PC-3 (cell line): ENCODE measurements at regions not wholly inside any gene's neighbourhood (a gene's known extent, or its start where the extent isn't known, plus 50 kb on each side); places are given as distances from the start of the nearest gene placed in this dataset.

ENCODE experiments used
- ATAC-seq: fragments of 200-7000 bp; cut with Tn5 transposase; 2 replicates; pipeline ENCODE4 v1.9.1; 2020; ENCODE audit warnings: mild to moderate bottlenecking, moderate library complexity
- BruUV-seq: library from RNA; stranded (reverse); fragments of 400-500 nt; replicated peaks from 2 replicates; lab custom pipeline; 2021; lab: Mats Ljungman, UMichigan
- CTCF ChIA-PET: fragments of 300-600 bp; sonication (Branson Sonifier 250); formaldehyde crosslinking; loops from one replicate; lab custom pipeline; 2022; ENCODE audit warnings: antibody characterized with exemption; lab: Charles Lee
- POLR2A ChIA-PET: fragments of 300-600 bp; sonication (Branson Sonifier 250); formaldehyde crosslinking; loops from one replicate; lab custom pipeline; 2022; ENCODE audit warnings: antibody characterized with exemption; ENCODE audit not compliant: unreplicated experiment; lab: Charles Lee
- DNase-seq: peaks from one replicate; pipeline ENCODE4 v3.0.0-alpha.2; 2015
- H2AFZ ChIP-seq: fragments of 300-600 bp; sonication (generic); 2 replicates; pipeline ENCODE4 v1.6.0; 2016; ENCODE audit warnings: antibody characterized with exemption, low read length
- H3F3A ChIP-seq: fragments of 300-600 bp; sonication (generic); one replicate; pipeline ENCODE4 v1.6.0; 2017; ENCODE audit warnings: antibody characterized with exemption, low read length, control low read depth, mild to moderate bottlenecking; ENCODE audit not compliant: unreplicated experiment
- H3K27ac ChIP-seq: fragments of 300-600 bp; sonication (generic); 2 replicates; pipeline ENCODE4 v1.5.1; 2016; ENCODE audit warnings: mild to moderate bottlenecking, low read length
- H3K27me3 ChIP-seq: fragments of 300-600 bp; sonication (generic); 2 replicates; pipeline ENCODE4 v1.6.1; 2016; ENCODE audit warnings: low read length, mixed read lengths
- H3K36me3 ChIP-seq: fragments of 300-600 bp; sonication (generic); 2 replicates; pipeline ENCODE4 v1.6.1; 2016; ENCODE audit warnings: low read depth, mixed run types, low read length, mixed read lengths
- H3K4me1 ChIP-seq: fragments of 300-600 bp; sonication (generic); 2 replicates; pipeline ENCODE4 v1.5.1; 2016; ENCODE audit warnings: low read length; ENCODE audit not compliant: insufficient read depth
- H3K4me2 ChIP-seq: fragments of 300-600 bp; sonication (generic); 2 replicates; pipeline ENCODE4 v1.6.0; 2016; ENCODE audit warnings: low read length
- H3K4me3 ChIP-seq: fragments of 300-600 bp; sonication (generic); 2 replicates; pipeline ENCODE4 v1.5.1; 2016; ENCODE audit warnings: mild to moderate bottlenecking, low read length, mixed read lengths
- H3K79me2 ChIP-seq: fragments of 300-600 bp; sonication (generic); 2 replicates; pipeline ENCODE4 v1.6.1; 2017; ENCODE audit warnings: low read length, mixed read lengths
- H3K9ac ChIP-seq: fragments of 300-600 bp; sonication (generic); 2 replicates; pipeline ENCODE4 v1.6.0; 2016; ENCODE audit warnings: mild to moderate bottlenecking, low read length
- H3K9me2 ChIP-seq: fragments of 300-600 bp; sonication (generic); replicated peaks from 2 replicates; pipeline ENCODE4 v1.6.1; 2016; ENCODE audit warnings: mixed run types, low read length, mixed read lengths
- H3K9me3 ChIP-seq: fragments of 300-600 bp; sonication (generic); 2 replicates; pipeline ENCODE4 v1.6.1; 2016; ENCODE audit warnings: low read length, mixed read lengths
- H4K20me1 ChIP-seq: fragments of 300-600 bp; sonication (generic); 2 replicates; pipeline ENCODE4 v1.6.1; 2016; ENCODE audit warnings: low read length, mixed read lengths
- EZH2 ChIP-seq: fragments of 300-600 bp; sonication (generic); IDR thresholded peaks from one replicate; pipeline ENCODE4 v1.6.1; 2017; ENCODE audit warnings: antibody characterized with exemption, mild to moderate bottlenecking, low read length; ENCODE audit not compliant: unreplicated experiment
- EZH2phosphoT487 ChIP-seq: fragments of 300-600 bp; sonication (generic); IDR thresholded peaks from 2 replicates; pipeline ENCODE4 v1.6.1; 2018; ENCODE audit warnings: mild to moderate bottlenecking, antibody characterized with exemption, low read length, borderline replicate concordance
- intact Hi-C: fragments of 100-400 bp; cut with micrococcal nuclease; formaldehyde crosslinking; loops from 2 replicates; pipeline ENCODE4 v1.9.0; 2023
- TF ChIP-seq, protein P1 (sequence below): fragments of 300-600 bp; sonication (generic); conservative IDR thresholded peaks from 2 replicates; pipeline ENCODE4 v1.5.1; 2017; ENCODE audit warnings: antibody characterized with exemption, low read depth, mild to moderate bottlenecking, low read length

GRCh38 chr4:82053396-82053795 lies 320.4 kb downstream of the HNRNPD start:
- intact Hi-C loops = no loop called here
- Histone ChIP-seq H3K9ac (no peak overlapping the region), H4K20me1 (no peaks in the 10 kb centered on the region), H2AFZ (no peak overlapping the region), H3F3A (no peaks in the 10 kb centered on the region), H3K4me1 (no peaks in the 10 kb centered on the region), H3K36me3 (no peaks in the 10 kb centered on the region), H3K79me2 (no peaks in the 10 kb centered on the region), H3K27ac (no peak overlapping the region), H3K4me3 (no peak overlapping the region), H3K4me2 (no peak overlapping the region), H3K9me2 (no peaks in the 10 kb centered on the region), H3K27me3 (no peaks in the 10 kb centered on the region), H3K9me3 (no peaks in the 10 kb centered on the region)
- TF ChIP-seq EZH2phosphoT487 (no peak), EZH2 (no peak)
- TF ChIP-seq, protein P1, sequence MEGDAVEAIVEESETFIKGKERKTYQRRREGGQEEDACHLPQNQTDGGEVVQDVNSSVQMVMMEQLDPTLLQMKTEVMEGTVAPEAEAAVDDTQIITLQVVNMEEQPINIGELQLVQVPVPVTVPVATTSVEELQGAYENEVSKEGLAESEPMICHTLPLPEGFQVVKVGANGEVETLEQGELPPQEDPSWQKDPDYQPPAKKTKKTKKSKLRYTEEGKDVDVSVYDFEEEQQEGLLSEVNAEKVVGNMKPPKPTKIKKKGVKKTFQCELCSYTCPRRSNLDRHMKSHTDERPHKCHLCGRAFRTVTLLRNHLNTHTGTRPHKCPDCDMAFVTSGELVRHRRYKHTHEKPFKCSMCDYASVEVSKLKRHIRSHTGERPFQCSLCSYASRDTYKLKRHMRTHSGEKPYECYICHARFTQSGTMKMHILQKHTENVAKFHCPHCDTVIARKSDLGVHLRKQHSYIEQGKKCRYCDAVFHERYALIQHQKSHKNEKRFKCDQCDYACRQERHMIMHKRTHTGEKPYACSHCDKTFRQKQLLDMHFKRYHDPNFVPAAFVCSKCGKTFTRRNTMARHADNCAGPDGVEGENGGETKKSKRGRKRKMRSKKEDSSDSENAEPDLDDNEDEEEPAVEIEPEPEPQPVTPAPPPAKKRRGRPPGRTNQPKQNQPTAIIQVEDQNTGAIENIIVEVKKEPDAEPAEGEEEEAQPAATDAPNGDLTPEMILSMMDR = no peak
- no TSS peak for BruUV-seq
- POLR2A ChIA-PET = no interaction called here
- DNase-seq = no peak
- CTCF ChIA-PET = no interaction called here
- ATAC-seq = no peak

- no peak overlapping the region for H2AFZ ChIP-seq
- no peak overlapping the region for H3K9ac ChIP-seq
- no peaks in the 10 kb centered on the region for H3F3A ChIP-seq
- H4K20me1 ChIP-seq = no peaks in the 10 kb centered on the region
- ChIA-PET CTCF (no interaction called here), POLR2A (no interaction called here)
- DNase-seq (no peak), ATAC-seq (no peak)
- no peaks in the 10 kb centered on the region for H3K9me3 ChIP-seq
- H3K4me3 ChIP-seq = no peak overlapping the region
- H3K27ac ChIP-seq = no peak overlapping the region
- H3K79me2 ChIP-seq = no peaks in the 10 kb centered on the region
- H3K27me3 ChIP-seq = peaks cover 12% of the 10 kb centered on the region
- no TSS peak for BruUV-seq
- H3K9me2 ChIP-seq = no peaks in the 10 kb centered on the region
- H3K4me2 ChIP-seq = no peak overlapping the region
- H3K4me1 ChIP-seq = no peaks in the 10 kb centered on the region
- intact Hi-C loops = no loop called here
- H3K36me3 ChIP-seq = no peaks in the 10 kb centered on the region
- TF ChIP-seq EZH2phosphoT487 = no peak
- TF ChIP-seq EZH2 = no peak
- TF ChIP-seq, protein P1 = no peak
These were observed 323.0 kb downstream of the HNRNPD start for GRCh38 chr4:82050796-82051195.

GRCh38 chr4:82049294-82049693 lies 324.5 kb downstream of the HNRNPD start:
- H3K9ac ChIP-seq = no peak overlapping the region
- H3K9me2 ChIP-seq = no peaks in the 10 kb centered on the region
- no peaks in the 10 kb centered on the region for H3K9me3 ChIP-seq
- H3K79me2 ChIP-seq = no peaks in the 10 kb centered on the region
- no TSS peak for BruUV-seq
- H3K27me3 ChIP-seq = peaks cover 25% of the 10 kb centered on the region
- H3K4me1 ChIP-seq = no peaks in the 10 kb centered on the region
- H3K36me3 ChIP-seq = no peaks in the 10 kb centered on the region
- no peak overlapping the region for H3K4me3 ChIP-seq
- no peak overlapping the region for H3K4me2 ChIP-seq
- H3F3A ChIP-seq = no peaks in the 10 kb centered on the region
- POLR2A ChIA-PET = no interaction called here
- ATAC-seq (no peak), DNase-seq (no peak)
- H3K27ac ChIP-seq = no peak overlapping the region
- no peak for TF ChIP-seq EZH2
- TF ChIP-seq, protein P1 = no peak
- TF ChIP-seq EZH2phosphoT487 = no peak
- intact Hi-C loops = no loop called here
- CTCF ChIA-PET = no interaction called here
- H4K20me1 ChIP-seq = no peaks in the 10 kb centered on the region
- no peak overlapping the region for H2AFZ ChIP-seq
